ENCODE measurements at regions not wholly inside any gene's neighbourhood (a gene's known extent, or its start where the extent isn't known, plus 50 kb on each side); places are given as distances from the start of the nearest gene placed in this dataset.

DNA sequence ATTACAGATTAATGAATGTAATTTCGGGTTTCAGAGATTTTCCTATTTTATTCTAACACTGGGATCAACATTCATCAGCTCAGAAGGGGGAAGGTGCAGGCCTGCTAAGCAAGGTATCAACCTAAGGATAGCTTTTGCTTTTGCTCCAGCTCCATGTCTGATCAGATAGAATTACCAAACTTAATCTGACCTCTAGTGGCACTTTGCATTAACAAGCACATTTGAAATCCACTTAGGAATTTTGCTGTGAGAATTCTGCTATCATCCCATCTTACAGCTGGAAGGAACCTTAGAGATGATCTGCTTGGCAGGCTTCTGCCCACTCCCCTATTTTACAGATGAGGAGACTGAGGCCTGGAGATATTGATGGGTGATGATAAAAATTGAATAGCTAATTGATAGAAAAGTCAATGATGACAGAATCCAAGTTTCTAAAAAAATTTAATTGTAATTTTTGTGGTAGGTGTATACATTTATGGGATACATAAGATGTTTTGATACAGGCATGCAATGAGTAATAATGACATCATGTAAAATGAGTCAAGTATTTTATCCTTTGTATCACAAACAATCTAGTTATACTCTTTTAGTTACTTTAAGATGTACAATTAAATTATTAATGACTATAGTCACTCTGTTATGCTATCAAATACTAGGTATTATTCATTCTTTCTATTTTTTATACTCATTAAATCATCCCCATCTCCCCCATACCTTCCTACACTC lies 209.2 kb upstream of the ZPLD1 start:
- peak; percentile 48 for DNase-seq (ENCODE audit: low read depth)

DNA sequence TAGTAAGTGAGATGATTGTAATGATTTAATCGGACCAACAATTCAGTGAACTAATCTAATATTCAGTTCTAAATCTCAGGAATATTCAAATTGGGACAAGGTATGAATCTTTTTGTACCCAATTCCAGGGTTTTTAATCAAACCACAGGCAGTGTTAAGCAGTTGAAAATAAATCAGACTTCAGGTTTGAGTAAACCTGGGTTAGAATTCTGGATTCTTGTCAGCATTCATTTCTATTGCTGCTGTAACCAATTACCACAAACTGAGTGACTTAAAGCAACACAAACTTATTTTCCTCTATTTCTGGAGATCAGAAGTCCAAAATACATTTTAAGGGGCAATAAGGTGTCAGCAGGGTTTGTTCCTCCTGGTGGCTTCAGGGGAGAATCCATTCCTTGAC lies 208.4 kb upstream of the ZPLD1 start:
- DNase-seq (ENCODE audit: low read depth): no peak

DNA sequence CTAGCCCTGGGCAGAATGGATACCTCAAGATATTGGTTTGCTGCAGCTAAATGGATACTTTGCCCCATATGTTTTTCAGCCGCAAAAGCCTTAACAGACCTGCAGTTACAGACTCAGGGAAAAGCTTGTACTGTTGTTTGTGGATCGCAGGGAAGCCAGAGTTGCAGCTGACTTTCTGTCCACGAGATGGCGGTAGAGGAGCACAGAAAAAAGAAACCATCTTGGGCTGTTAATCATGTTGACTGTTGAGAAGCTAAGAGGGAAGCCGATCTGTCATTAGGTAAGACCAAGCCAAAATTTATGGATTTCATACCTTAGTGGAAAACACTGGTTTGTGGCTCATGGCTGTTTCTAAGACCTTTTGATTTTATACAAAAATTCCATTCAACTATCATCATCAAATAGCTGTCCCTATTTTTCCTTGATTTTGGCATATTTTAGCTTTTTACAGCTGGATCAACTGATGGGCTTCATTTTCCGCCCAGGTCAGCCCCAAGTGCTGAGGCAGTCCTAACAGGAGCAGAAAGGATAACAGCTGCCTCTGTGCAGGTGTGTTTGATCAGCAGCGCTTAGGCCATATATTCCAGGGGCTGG lies 205.7 kb upstream of the ZPLD1 start:
- peak; percentile 58 for DNase-seq (ENCODE audit: low read depth)

DNA sequence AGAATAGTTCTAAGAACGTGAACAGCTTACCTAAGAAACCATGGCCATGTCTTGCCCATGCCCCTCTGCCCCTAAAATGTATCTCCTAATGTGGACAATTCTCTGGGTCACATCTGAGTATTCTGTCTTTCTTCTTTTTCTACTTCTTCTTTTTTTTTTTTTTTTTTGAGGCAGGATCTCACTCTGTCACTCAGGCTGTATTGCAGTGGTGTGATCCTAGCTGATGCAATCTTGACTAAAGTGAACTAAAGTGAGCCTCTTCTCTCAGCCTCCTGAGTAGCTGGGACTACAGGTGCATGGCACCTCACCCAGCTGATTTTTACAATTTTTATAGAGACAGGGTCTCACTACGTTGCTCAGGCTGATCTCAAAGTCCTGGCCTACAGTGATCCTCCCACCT lies 204.8 kb upstream of the ZPLD1 start:
- no peak for DNase-seq (ENCODE audit: low read depth)

DNA sequence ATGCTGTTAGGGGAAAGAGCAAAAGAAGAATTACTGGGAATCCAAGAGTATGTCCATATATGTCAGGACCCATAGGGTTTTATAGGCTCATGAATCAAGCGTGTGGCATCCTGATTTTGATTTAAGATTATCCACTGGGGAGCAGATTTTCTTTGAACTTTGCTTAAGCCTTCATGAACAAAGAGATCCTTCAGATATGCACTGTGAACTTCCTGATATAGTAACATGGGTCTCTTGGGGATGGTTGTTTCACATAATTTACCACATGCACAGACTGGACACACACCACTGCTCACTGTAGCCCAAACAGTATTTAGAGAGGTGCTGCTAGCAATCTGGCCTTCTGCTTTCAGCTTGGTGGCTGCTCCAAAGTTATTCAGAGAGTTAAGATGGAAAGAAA lies 200.9 kb upstream of the ZPLD1 start:
- DNase-seq (ENCODE audit: low read depth): no peak

DNA sequence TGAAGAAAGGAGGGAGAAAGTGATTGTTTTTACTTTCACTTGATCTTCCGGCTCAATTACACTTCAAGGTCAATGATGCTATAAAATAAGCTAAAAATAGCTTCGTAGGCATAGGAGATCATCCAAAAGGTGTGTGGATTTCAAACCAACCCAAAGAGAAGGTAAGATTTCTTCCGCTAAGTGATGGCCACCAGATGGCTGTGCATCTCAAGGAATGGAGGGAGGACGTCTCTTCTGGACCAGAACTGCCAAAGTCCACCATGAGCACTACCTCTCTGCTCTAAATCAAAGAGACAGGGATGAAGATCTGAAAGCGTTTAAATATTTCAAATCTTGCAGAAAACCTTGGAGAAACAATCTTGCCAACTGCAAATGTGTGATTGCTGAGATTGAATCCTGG lies 199.1 kb upstream of the ZPLD1 start:
- DNase-seq (ENCODE audit: low read depth): no peak

DNA sequence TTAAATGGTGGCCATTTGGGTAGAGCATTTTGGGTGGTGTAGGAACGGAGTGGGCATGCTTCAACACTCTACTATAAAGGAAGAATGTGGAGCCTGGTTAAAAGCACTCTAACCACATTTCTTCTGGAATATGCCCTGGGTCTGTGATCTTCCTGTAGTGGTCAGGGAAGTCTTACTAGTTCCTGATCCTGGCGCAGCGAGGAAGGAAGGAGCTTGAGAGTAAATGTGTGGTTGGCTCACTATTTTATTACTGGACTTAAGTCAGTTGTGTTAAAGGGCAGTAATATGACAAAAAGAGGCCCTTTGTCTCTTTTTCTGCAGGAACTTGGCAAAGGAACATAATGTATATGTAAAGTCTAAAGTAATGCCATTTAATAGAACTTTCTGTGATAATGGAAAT lies 197.6 kb upstream of the ZPLD1 start:
- DNase-seq (ENCODE audit: low read depth): no peak

DNA sequence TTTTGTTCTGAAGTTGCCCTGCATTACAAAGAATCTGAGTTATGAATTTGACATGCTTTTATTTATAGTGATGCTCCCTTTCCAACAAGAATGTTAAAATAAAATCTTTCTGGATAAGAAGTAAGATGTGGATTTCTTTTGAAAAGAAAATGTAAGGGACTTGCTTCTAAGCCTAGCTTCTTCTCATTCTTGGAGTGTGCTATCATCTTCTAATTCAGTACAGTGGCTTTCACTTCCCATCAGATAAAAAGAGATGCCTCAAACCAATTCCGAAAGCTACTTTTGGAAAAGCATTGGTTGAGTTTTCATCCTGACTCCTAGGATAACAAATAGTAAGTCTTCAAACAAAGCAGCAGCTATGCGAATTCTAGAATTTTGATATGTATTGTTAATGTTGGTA lies 197.0 kb upstream of the ZPLD1 start:
- DNase-seq (ENCODE audit: low read depth): no peak

DNA sequence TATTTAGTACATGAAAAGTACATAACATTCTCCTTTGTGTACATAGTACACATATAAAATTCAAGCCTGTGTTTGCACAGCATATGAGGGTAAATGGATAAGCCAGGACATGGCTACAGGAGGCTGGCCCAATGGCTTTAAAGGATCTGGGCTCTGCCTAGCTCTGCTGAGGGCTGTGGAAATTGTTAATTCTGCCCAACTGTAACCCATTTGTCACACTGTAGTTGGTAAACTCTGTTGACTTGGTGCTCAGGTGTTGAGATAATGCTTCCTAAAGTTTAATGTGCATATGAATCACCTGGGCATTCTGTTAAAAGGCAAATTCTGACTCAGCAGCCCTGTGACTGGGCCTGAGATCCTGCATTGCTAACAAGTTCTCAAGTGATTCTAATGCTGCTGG lies 196.5 kb upstream of the ZPLD1 start:
- DNase-seq (ENCODE audit: low read depth): no peak

DNA sequence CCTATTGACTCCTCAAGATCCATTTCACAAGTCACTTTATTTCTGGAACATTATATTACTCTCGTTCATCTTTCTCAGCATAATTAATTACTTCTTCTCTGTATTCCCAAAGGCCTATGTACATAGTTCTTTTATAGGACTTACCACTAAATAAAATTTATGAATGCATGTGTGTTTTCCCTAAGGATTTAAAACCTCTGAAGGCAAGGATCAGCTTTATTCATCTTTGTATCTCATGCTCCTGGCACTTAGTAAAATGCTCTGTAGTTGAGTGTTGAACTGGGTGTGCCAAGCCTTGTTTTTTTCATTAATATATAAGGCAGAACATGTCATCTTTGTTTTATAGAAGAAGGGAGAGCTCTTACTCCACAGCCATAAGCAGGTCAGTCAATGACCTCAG lies 194.1 kb upstream of the ZPLD1 start:
- DNase-seq (ENCODE audit: low read depth): no peak

DNA sequence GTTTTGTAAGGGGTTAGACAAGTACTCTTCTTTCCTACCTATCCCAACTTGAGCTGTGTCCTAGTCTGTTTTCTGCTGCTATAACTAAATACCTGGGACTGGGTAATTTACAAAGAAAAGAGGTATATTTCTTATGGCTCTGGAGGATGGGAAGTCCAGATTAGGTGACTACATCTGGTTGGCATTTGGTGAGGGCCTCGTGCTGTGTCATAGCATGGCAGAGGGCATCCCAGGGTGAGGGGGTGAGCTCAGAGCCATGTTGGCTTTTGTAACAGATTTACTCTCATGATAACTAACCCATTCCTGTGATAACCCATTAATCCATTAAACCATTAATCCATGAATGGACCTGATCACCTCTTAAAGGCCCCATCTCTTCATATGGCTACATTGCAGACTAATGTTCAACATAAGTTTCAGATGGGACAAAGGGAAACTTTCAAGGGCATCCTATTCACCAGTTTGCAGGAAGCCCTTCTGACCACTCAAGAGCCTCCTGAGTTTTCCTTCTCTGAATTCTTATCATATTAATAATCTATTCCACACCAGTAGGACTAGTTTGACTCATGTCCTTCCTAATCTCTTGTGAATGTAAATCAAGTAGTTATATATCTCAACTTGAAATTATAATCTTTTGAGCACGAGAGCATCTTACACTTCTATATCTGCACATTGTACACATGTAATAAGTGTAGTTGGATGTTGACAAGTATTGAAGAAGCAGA lies 185.7 kb upstream of the ZPLD1 start:
- DNase-seq (ENCODE audit: low read depth): no peak

DNA sequence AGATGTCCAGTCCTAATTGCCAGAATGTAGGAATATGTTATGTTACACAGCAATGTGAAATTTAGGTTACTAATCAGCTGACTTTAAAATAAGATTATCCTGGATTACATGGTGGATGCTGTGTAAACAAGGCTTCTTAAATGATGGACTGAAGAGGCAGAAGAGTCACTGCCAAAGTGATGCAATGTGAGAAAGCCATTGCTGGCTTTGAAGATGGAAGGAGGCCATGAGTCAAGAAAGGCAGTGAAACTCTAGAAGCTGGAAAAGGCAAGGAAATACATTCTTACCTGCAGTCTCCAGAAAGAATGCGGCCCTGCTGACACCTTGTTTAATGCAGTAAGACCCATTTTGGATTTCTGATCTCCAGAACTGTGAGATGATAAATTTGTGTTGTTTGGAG lies 179.1 kb upstream of the ZPLD1 start:
- no peak for DNase-seq (ENCODE audit: low read depth)

DNA sequence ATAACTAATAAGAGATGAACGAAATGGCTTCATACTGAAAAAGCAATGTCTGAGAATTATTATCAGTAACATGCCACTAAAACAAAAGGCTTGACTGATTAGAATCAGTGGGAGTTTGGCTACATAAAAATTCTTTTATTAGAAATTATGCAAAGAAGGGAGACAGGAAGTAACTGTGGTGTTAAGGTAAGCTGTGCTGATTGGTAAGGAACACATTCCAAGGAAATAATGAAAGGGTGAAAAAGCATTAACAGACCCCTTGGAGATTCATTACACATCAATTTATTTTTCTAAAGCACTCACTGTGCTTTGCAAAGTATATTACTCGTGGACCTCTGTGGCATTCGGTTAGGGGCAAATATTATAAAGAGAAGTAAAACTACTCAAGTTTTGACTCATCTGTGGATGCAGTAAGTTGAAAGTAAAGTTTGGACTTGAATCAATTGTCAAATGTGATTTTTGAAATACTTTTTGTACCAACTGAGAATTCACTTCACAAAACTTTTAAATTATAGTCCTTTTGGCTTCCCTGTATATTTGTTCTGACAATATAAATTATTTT lies 176.1 kb upstream of the ZPLD1 start:
- no peak for DNase-seq (ENCODE audit: low read depth)

DNA sequence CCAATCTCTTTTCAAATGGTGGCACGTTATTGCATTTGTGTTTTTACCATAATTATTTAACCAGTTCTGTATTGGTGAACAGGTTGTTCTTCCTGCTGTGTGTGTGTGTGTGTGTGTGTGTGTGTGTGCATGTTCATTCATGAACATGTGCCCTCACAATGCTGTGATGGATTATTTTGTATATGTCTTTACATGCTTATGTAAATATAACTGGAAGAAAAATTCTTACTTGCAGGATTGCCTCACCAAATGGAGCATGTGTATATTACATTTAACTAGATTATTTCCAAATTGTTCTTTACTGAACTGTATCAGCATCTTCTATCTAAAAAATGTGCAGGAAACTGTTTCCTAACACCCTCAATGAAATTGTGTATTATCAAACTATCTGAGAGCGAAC lies 175.2 kb upstream of the ZPLD1 start:
- no peak for DNase-seq (ENCODE audit: low read depth)

DNA sequence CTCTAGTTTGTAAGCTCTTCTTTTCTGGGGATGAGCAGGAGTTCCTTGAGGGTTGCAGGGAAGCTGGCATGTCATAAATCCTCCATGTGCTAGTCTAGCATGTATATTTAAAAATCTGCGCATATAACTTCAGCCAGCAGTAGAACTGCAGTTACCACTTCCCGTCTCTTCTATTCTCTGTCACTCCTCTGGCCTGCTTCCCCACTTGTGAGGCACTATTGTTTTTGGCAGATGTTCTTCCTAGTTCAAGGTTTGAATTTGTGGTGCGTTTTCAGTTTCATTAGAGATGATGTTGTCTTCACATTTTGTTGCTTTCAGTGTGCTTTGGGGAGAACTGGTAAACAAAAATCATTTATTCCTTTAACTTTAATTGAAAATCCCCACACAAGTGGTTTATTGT lies 169.1 kb upstream of the ZPLD1 start:
- DNase-seq (ENCODE audit: low read depth): no peak

DNA sequence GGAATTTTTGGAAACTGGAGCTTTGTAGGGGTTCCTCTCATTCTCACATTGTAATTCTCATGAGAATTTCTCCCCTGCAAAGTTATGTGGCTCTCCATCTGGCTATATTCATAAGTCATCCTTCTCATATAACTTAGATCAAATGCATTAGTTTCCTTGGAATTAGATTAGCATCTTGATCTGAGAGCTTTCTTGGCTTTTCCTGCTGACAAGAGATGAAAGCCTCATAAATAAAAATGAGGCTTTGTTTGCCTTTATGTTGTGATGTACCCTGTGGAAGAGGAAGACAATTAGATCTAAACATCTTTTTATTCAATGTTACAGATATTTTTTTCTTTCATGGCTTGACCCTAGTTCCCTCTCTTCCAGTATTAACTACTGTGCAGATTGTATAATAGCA lies 165.4 kb upstream of the ZPLD1 start:
- no peak for DNase-seq (ENCODE audit: low read depth)

DNA sequence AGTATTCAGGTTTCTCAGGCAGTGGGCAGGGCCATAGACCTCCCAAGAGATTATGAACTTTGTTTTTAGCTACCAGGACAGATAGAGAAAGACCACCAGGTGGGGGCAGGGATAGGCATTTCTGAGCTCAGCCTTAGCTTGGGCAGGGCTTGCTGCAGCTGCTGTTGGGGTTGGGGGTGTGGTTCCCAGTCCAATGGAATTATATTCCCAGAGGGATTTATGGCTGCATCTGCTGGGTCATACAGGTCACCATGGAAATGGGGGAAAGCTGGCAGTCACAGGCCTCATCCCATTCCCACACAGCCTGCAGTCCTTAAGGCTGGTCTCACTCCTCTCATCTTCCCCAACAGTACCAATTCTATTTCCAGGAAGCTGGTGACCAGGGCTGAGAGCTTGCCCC lies 144.6 kb upstream of the ZPLD1 start:
- DNase-seq (ENCODE audit: low read depth): no peak

DNA sequence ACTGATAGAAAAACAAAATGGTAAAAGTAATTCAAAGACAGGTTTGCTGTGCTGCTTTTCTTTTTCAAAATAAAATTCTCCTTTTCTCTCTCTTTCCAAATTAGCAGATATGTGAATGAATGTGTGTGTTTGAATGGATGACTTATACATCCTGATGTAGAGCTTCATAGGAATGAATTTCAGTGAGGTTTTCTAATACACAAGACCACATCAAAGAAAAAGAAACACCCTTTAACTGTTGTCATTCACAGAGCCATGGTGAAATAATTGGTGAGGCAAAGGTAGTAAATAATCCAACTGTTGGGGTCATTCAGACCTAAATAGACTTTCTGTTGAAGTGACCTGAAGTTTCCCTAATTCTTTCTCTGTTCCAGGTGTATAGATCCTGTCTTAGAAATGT lies 139.1 kb upstream of the ZPLD1 start:
- DNase-seq (ENCODE audit: low read depth): no peak

DNA sequence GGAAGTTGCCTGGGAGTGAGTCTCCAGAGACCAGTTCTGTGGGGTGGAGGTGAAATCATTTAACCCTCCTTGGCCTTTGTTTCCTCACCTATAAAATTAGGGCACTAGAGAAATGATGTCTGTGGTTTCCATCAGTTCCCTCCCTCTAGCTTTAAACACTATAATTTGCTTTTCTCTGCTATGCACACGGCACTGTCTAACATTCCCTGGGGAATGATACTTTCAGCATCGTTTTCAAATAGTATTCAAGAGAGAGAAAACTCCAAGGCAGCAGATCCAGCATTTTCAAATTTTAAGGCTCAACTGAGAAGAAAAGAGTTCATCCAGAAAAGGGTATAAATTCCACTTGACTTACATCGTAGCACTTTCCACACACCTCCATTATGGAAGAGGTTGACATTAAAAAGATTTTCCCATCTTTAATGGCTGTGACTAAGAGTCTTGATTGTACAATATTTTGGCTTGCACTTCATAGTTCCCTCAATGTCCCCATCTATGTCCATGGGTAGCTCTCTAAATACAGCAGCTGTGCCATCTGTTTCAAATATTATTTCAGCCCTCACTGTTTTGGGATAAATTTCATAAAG lies 137.7 kb upstream of the ZPLD1 start:
- DNase-seq (ENCODE audit: low read depth): no peak

DNA sequence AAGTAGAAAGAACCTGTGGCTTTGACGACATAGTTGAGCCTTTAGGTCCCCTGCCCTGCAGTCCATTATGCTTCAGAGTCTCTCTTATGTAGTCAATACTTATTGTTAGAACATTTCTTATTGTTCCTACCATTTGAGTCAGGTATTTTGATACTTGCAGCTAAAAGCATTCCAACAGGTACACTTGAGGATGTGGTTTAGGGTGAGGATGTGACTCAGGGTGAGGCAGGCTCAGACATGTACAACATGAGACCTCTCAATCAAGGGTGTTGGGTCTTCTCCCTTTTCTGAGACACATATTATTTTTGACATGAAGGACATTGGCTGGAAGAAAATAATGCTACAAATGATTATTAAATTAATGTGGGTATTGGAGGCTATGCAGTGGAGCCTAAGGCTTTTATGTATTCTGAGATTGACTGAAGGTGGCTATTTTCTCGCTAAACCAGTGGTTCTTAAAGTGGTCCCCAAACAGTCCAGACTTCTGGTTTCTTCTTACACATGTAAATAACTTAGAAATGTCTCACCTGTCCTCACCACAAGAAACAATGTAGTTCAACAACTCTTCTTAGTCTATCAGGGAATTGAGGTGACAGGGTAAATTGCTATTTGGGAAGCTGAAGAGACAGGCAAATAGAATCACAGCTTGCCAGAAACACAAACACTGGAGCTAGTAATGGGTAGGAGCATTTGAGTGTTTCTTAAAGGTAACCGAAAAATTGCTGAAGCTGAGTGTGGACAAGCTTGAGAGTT lies 135.5 kb upstream of the ZPLD1 start:
- DNase-seq (ENCODE audit: low read depth): no peak

DNA sequence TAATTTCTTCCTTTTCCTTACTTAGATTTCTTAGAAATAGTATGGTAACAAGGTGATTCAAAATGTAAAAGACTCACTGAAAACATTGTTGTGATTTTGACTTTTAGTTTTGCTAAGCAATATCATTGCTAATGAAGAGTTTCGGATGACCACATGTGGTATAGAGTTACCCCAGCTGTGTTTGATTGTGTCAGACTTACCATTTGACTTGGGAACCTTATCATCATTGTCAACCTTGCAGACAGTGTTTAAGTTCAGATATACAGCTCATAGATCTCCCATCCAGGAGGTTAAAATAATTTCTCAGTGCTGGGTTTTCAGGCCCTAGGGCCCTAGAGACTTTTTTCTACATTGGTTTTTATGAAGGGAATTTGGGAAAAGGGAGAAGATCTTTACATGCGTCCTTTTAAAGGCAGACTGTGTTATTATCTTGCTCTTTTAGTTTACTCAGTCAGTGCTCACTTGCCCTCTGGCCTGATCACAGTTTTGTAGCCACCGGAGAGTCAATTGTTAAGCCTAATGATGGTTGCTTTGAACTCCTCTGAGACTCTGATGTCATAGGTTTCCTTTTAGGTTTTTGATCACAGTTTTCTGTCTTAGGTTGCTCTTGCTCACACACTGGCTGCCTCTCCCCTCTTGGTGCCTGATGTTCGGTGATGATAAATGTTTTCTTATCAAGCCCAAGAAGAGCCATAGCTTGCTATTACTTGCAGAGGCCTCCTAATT lies 133.5 kb upstream of the ZPLD1 start:
- no peak for DNase-seq (ENCODE audit: low read depth)

All from forelimb muscle (tissue), 1 donor.